Gastrocnemius medialis (tissue), 4 donors: ENCODE measurements at regions not wholly inside any gene's neighbourhood (a gene's known extent, or its start where the extent isn't known, plus 50 kb on each side); places are given as distances from the start of the nearest gene placed in this dataset.

Source experiments
- ATAC-seq, 2 donors: fragments of 150-250 bp; one replicate each; pipeline ENCODE4 v1.9.1; 2016
- DNase-seq, 2 donors: peaks; one replicate each; pipeline ENCODE4 v3.0.0-alpha.2; 2019
- H3K27ac ChIP-seq, 4 donors: fragments of 200-600 bp; sonication (generic); 1 replicate in 1 of 4; 2 replicates in 3 of 4; pipeline ENCODE4 v1.5.1; 2016 to 2018; ENCODE audit warnings: mild to moderate bottlenecking in 2 of 4, moderate library complexity in 1 of 4
- H3K27me3 ChIP-seq, 3 donors: fragments of 200-600 bp; sonication (generic) in 2 of 3; 1 replicate in 1 of 3; 2 replicates in 2 of 3; pipeline versions ENCODE4 v1.5.1 to v1.6.0; 2016 to 2019; ENCODE audit warnings: mild to moderate bottlenecking in 1 of 3, moderate library complexity in 1 of 3
- H3K36me3 ChIP-seq, 2 donors: fragments of 200-600 bp; sonication (generic) in 1 of 2; one replicate each; pipeline ENCODE4 v1.5.1; 2017 to 2018
- H3K4me1 ChIP-seq, 2 donors: fragments of 200-600 bp; sonication (generic) in 1 of 2; one replicate each; pipeline ENCODE4 v1.5.1; 2016 to 2017; ENCODE audit warnings: mild to moderate bottlenecking in 2 of 2
- H3K4me3 ChIP-seq, 4 donors: fragments of 200-600 bp; sonication (generic) in 3 of 4; 1 replicate in 1 of 4; 2 replicates in 3 of 4; pipeline ENCODE4 v1.5.1; 2016 to 2019; ENCODE audit warnings: mild to moderate bottlenecking in 2 of 4
- H3K9me3 ChIP-seq, 3 donors: fragments of 200-600 bp; sonication (generic) in 2 of 3; 1 replicate in 1 of 3; 2 replicates in 2 of 3; pipeline ENCODE4 v1.5.1; 2016 to 2019
- CTCF ChIP-seq, 5 experiments: fragments of 450-650 bp in 3 of 5; fragments of 200-600 bp in 2 of 5; sonication (generic) in 2 of 5; IDR thresholded peaks in 4 of 5; conservative IDR thresholded peaks in 1 of 5; 1 replicate in 4 of 5; 2 replicates in 1 of 5; pipeline ENCODE4 v1.5.1; 2016 to 2019; ENCODE audit warnings: antibody characterized with exemption in 5 of 5, mild to moderate bottlenecking in 3 of 5, moderate library complexity in 3 of 5
- POLR2A ChIP-seq, 2 donors: fragments of 450-650 bp; IDR thresholded peaks; one replicate each; pipeline ENCODE4 v1.6.1; 2017; ENCODE audit warnings: antibody characterized with exemption in 2 of 2, mild to moderate bottlenecking in 2 of 2, moderate library complexity in 2 of 2
- in situ Hi-C, 4 donors: fragments of 200-750 bp; cut with MboI; loops; one replicate each; pipeline versions ENCODE4 v1.15.0 to v1.8.0; 2017; ENCODE audit warnings: low sequenced_read_pairs in 4 of 4
- intact Hi-C: fragments of 100-400 bp; cut with DNase I; formaldehyde crosslinking; loops from one replicate; pipeline ENCODE4 v1.15.1; 2023; ENCODE audit warnings: low total_unique reads

GRCh38 chr18:78629426-78629825 is 350.2 kb upstream of the SALL3 start:
- intact Hi-C loops, result no loop called here
- no peak for DNase-seq
- H3K9me3 ChIP-seq, result no peaks in the 10 kb centered on the region
- no peaks in the 10 kb centered on the region for H3K4me1 ChIP-seq
- ATAC-seq, result no peak
- in situ Hi-C loops, result no loop called here
- H3K27me3 ChIP-seq, result peaks cover 0 to 5% (median 0%) of the 10 kb centered on the region in 3 donors
- TF ChIP-seq POLR2A (IDR thresholded peaks at IDR 0.05), result no peak
- TF ChIP-seq CTCF (IDR thresholded peaks at IDR 0.05 in 4 of 5, conservative IDR thresholded peaks at IDR 0.05 in 1 of 5), result no peak
- no peaks in the 10 kb centered on the region for H3K36me3 ChIP-seq
- no peak overlapping the region for H3K4me3 ChIP-seq
- H3K27ac ChIP-seq, result no peak overlapping the region

- no peak for ATAC-seq
- intact Hi-C loops (no loop called here), in situ Hi-C loops (no loop called here)
- TF ChIP-seq CTCF (IDR thresholded peaks at IDR 0.05 in 4 of 5, conservative IDR thresholded peaks at IDR 0.05 in 1 of 5), result no peak
- no peak for TF ChIP-seq POLR2A (IDR thresholded peaks at IDR 0.05)
- no peak for DNase-seq
- Histone ChIP-seq H3K27ac (no peak overlapping the region), H3K4me3 (no peak overlapping the region), H3K9me3 (no peaks in the 10 kb centered on the region), H3K4me1 (no peaks in the 10 kb centered on the region), H3K36me3 (no peaks in the 10 kb centered on the region), H3K27me3 (peaks cover 0 to 5% (median 0%) of the 10 kb centered on the region in 3 donors)
Measured at GRCh38 chr18:78630356-78630755, 349.3 kb upstream of the SALL3 start.

GRCh38 chr18:78630981-78631510 is 348.6 kb upstream of the SALL3 start:
- in situ Hi-C loops (no loop called here), intact Hi-C loops (no loop called here)
- DNase-seq (no peak), ATAC-seq (no peak)
- peaks cover 0 to 5% (median 0%) of the 10 kb centered on the region in 3 donors for H3K27me3 ChIP-seq
- no peaks in the 10 kb centered on the region for H3K36me3 ChIP-seq
- no peak overlapping the region for H3K4me3 ChIP-seq
- H3K4me1 ChIP-seq, result no peaks in the 10 kb centered on the region
- no peak overlapping the region for H3K27ac ChIP-seq
- TF ChIP-seq POLR2A (IDR thresholded peaks at IDR 0.05), result no peak
- TF ChIP-seq CTCF (IDR thresholded peaks at IDR 0.05 in 4 of 5, conservative IDR thresholded peaks at IDR 0.05 in 1 of 5), result no peak
- no peaks in the 10 kb centered on the region for H3K9me3 ChIP-seq

- peaks cover 0 to 5% (median 0%) of the 10 kb centered on the region in 3 donors for H3K27me3 ChIP-seq
- H3K36me3 ChIP-seq, result no peaks in the 10 kb centered on the region
- no peaks in the 10 kb centered on the region for H3K4me1 ChIP-seq
- intact Hi-C loops, result no loop called here
- no peak overlapping the region for H3K4me3 ChIP-seq
- ATAC-seq (no peak), DNase-seq (no peak)
- no peak overlapping the region for H3K27ac ChIP-seq
- H3K9me3 ChIP-seq, result no peaks in the 10 kb centered on the region
- TF ChIP-seq POLR2A (IDR thresholded peaks at IDR 0.05) (no peak), CTCF (IDR thresholded peaks at IDR 0.05 in 4 of 5, conservative IDR thresholded peaks at IDR 0.05 in 1 of 5) (no peak)
- in situ Hi-C loops, result no loop called here
Measured at GRCh38 chr18:78632111-78632541, 347.5 kb upstream of the SALL3 start.
